WTC11 (cell line): ENCODE measurements at regions not wholly inside any gene's neighbourhood (a gene's known extent, or its start where the extent isn't known, plus 50 kb on each side); places are given as distances from the start of the nearest gene placed in this dataset.

Experiments used
- ATAC-seq: fragments of 200-7000 bp; cut with Tn5 transposase; 2 replicates; pipeline ENCODE4 v1.10.0; 2021; ENCODE audit warnings: mild to moderate bottlenecking, moderate library complexity
- CTCF ChIA-PET: fragments of 300-600 bp; sonication (Branson Sonifier 250); formaldehyde crosslinking; loops from one replicate; lab custom pipeline; 2021; ENCODE audit warnings: antibody characterized with exemption; lab: Charles Lee
- POLR2A ChIA-PET: fragments of 350-600 bp; sonication (Branson Sonifier 250); formaldehyde crosslinking; loops from one replicate; lab custom pipeline; 2021; ENCODE audit warnings: antibody characterized with exemption; lab: Charles Lee
- DNase-seq: peaks from one replicate; pipeline ENCODE4 v3.0.0; 2021; ENCODE audit warnings: low spot score
- H3K27ac Mint-ChIP-seq: 2 replicates; pipeline ENCODE4 v1.8.0; 2021; ENCODE audit warnings: mixed read lengths
- H3K27me3 Mint-ChIP-seq: 2 replicates; pipeline ENCODE4 v1.8.0; 2021; ENCODE audit warnings: low read depth, mild to moderate bottlenecking, moderate library complexity, mixed read lengths
- H3K36me3 Mint-ChIP-seq: 2 replicates; pipeline ENCODE4 v1.8.0; 2021; ENCODE audit warnings: mixed read lengths
- H3K4me1 Mint-ChIP-seq: 2 replicates; pipeline ENCODE4 v1.8.0; 2022; ENCODE audit warnings: mixed read lengths
- H3K4me3 Mint-ChIP-seq: 2 replicates; pipeline ENCODE4 v1.8.0; 2021; ENCODE audit warnings: mild to moderate bottlenecking, moderate library complexity, mixed read lengths
- H3K9me3 Mint-ChIP-seq: 2 replicates; pipeline ENCODE4 v1.8.0; 2021; ENCODE audit warnings: mixed read lengths
- CBFB ChIP-seq: sonication (generic); formaldehyde crosslinking; IDR thresholded peaks from 2 replicates; pipeline ENCODE4 v1.8.1; 2022; ENCODE audit warnings: mild to moderate bottlenecking, low read depth, missing genetic modification reagents
- ELF4 ChIP-seq: sonication (generic); formaldehyde crosslinking; IDR thresholded peaks from 2 replicates; pipeline ENCODE4 v1.8.1; 2022; ENCODE audit warnings: low read depth, mild to moderate bottlenecking, moderate library complexity, missing genetic modification reagents
- FOXK1 ChIP-seq: sonication (generic); formaldehyde crosslinking; IDR thresholded peaks from 2 replicates; pipeline ENCODE4 v1.8.0; 2022; ENCODE audit warnings: mild to moderate bottlenecking, moderate library complexity, missing genetic modification reagents
- GABPB1 ChIP-seq: sonication (generic); formaldehyde crosslinking; IDR thresholded peaks from 2 replicates; pipeline ENCODE4 v1.8.1; 2023; ENCODE audit warnings: mild to moderate bottlenecking, missing genetic modification reagents
- IRF2 ChIP-seq: sonication (generic); formaldehyde crosslinking; IDR thresholded peaks from 2 replicates; pipeline ENCODE4 v1.8.0; 2022; ENCODE audit warnings: low read depth, missing genetic modification reagents, borderline replicate concordance
- NFYB ChIP-seq: sonication (generic); formaldehyde crosslinking; conservative IDR thresholded peaks from 2 replicates; pipeline ENCODE4 v1.8.0; 2022; ENCODE audit warnings: low read depth, missing genetic modification reagents
- PRRX2 ChIP-seq: fragments of 250-450 bp; sonication (Bioruptor Pico); IDR thresholded peaks from 2 replicates; pipeline ENCODE4 v1.8.0; 2021; ENCODE audit warnings: mild to moderate bottlenecking
- RELA ChIP-seq: sonication (generic); formaldehyde crosslinking; IDR thresholded peaks from 2 replicates; pipeline ENCODE4 v1.8.1; 2022; ENCODE audit warnings: missing genetic modification reagents, mild to moderate bottlenecking, borderline replicate concordance
- TEAD4 ChIP-seq: sonication (generic); formaldehyde crosslinking; IDR thresholded peaks from 2 replicates; pipeline ENCODE4 v1.8.0; 2022; ENCODE audit warnings: mild to moderate bottlenecking, missing genetic modification reagents
- ZNF219 ChIP-seq: sonication (generic); formaldehyde crosslinking; IDR thresholded peaks from 2 replicates; pipeline ENCODE4 v1.8.0; 2023; ENCODE audit warnings: missing genetic modification reagents, mild to moderate bottlenecking, borderline replicate concordance
- TF ChIP-seq, protein P1 (sequence below): fragments of 250-450 bp; sonication (Bioruptor Pico); conservative IDR thresholded peaks from 2 replicates; pipeline ENCODE4 v1.9.0; 2021; ENCODE audit warnings: mild to moderate bottlenecking
- TF ChIP-seq, protein P2 (sequence below): sonication (generic); formaldehyde crosslinking; IDR thresholded peaks from 2 replicates; pipeline ENCODE4 v1.8.1; 2022; ENCODE audit warnings: mild to moderate bottlenecking, moderate library complexity, missing genetic modification reagents
- TF ChIP-seq, protein P3 (sequence below): sonication (generic); formaldehyde crosslinking; IDR thresholded peaks from 2 replicates; pipeline ENCODE4 v1.8.0; 2022; ENCODE audit warnings: mild to moderate bottlenecking, missing genetic modification reagents
- TF ChIP-seq, protein P4 (sequence below): sonication (generic); formaldehyde crosslinking; IDR thresholded peaks from 2 replicates; pipeline ENCODE4 v1.8.0; 2022; ENCODE audit warnings: mild to moderate bottlenecking, missing genetic modification reagents
- TF ChIP-seq, protein P5 (sequence below): fragments of 250-450 bp; sonication (Bioruptor Pico); IDR thresholded peaks from 2 replicates; pipeline ENCODE4 v2.1.2; 2022; ENCODE audit warnings: mild to moderate bottlenecking, moderate library complexity
- TF ChIP-seq, protein P6 (sequence below): sonication (generic); formaldehyde crosslinking; conservative IDR thresholded peaks from 2 replicates; pipeline ENCODE4 v1.8.1; 2022; ENCODE audit warnings: mild to moderate bottlenecking, missing genetic modification reagents
- TF ChIP-seq, protein P7 (sequence below): fragments of 250-450 bp; sonication (Bioruptor Pico); IDR thresholded peaks from 2 replicates; pipeline ENCODE4 v1.9.0; 2021; ENCODE audit warnings: moderate library complexity, mild to moderate bottlenecking, inconsistent platforms, borderline replicate concordance
- TF ChIP-seq, protein P8 (sequence below): sonication (generic); formaldehyde crosslinking; IDR thresholded peaks from 2 replicates; pipeline ENCODE4 v1.8.1; 2022; ENCODE audit warnings: mild to moderate bottlenecking, missing genetic modification reagents, moderate library complexity, borderline replicate concordance
- TF ChIP-seq, protein P9 (sequence below): fragments of 250-450 bp; sonication (Bioruptor Pico); IDR thresholded peaks from 2 replicates; pipeline ENCODE4 v1.9.0; 2021; ENCODE audit warnings: mild to moderate bottlenecking

DNA sequence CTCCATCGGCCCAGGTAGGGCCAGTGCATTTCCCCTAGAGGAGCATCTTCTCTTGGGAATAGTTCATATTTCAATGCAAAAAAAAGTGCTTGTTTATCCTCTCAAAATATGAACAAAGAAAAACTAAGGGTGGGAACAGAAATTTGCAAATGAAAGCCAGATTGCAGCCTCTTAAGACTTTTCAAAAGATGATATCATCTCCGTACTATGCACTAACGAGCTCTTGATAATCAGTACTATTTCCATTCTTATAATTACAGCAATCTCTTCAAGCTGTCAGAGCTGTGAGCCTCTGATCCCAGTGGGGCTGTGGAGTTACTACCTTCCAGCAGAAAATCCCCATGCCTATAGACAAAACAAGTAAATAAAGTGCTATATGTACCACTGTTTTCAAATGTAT, 77.1 kb downstream of the SOD2 start:
- Mint-ChIP-seq H3K4me3 (no peak overlapping the region), H3K27ac (no peak overlapping the region), H3K36me3 (peaks cover 25% of the 10 kb centered on the region), H3K4me1 (no peaks in the 10 kb centered on the region), H3K9me3 (peaks cover 46% of the 10 kb centered on the region), H3K27me3 (no peaks in the 10 kb centered on the region; the same call in 1 of the 2 replicates)
- ChIA-PET POLR2A (no interaction called here), CTCF (interaction anchor here (2.5 kb wide), 1 partner anchor 17 kb away, joined by 9 read pairs; no protein-coding TSS in a partner anchor)
- ATAC-seq, result no peak
- DNase-seq, result no peak
- TF ChIP-seq CBFB (CRISPR knock-in tag), result no peak
- TF ChIP-seq NFYB, result no peak
- TF ChIP-seq, protein P1, sequence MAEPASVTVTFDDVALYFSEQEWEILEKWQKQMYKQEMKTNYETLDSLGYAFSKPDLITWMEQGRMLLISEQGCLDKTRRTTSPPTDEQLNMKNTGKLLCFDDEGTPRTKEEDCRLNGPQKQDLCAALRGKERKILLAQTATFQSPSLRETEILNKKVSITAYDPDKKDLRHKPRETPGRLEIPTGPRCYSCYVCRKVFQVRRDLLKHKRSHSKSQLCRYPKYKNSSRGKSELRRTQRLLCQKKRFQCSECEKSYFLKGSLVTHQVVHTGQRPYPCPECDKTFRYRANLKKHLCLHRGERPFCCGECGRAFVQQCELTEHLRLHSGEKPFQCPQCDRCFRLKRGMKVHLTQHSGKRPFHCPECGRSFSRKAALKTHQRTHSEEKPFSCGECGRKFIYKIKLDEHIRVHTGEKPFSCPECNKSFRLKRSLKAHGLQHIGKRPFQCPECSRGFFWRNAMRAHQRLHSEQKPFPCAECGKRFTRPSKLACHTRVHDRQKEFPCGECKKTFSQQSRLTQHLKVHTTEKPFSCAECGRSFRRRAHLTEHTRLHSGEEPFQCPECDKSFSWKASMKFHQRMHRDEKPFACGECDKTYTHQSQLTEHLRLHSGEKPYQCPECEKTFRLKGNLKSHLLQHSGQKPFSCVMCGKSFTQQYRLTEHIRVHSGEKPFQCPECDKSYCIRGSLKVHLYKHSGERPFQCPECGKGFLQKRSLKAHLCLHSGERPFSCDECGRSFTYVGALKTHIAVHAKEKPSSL, result no peak
- TF ChIP-seq, protein P2, sequence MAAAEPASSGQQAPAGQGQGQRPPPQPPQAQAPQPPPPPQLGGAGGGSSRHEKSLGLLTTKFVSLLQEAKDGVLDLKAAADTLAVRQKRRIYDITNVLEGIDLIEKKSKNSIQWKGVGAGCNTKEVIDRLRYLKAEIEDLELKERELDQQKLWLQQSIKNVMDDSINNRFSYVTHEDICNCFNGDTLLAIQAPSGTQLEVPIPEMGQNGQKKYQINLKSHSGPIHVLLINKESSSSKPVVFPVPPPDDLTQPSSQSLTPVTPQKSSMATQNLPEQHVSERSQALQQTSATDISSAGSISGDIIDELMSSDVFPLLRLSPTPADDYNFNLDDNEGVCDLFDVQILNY, result no peak
- TF ChIP-seq, protein P3, sequence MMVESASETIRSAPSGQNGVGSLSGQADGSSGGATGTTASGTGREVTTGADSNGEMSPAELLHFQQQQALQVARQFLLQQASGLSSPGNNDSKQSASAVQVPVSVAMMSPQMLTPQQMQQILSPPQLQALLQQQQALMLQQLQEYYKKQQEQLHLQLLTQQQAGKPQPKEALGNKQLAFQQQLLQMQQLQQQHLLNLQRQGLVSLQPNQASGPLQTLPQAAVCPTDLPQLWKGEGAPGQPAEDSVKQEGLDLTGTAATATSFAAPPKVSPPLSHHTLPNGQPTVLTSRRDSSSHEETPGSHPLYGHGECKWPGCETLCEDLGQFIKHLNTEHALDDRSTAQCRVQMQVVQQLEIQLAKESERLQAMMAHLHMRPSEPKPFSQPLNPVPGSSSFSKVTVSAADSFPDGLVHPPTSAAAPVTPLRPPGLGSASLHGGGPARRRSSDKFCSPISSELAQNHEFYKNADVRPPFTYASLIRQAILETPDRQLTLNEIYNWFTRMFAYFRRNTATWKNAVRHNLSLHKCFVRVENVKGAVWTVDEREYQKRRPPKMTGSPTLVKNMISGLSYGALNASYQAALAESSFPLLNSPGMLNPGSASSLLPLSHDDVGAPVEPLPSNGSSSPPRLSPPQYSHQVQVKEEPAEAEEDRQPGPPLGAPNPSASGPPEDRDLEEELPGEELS (CRISPR knock-in tag), result no peak
- TF ChIP-seq, protein P4, sequence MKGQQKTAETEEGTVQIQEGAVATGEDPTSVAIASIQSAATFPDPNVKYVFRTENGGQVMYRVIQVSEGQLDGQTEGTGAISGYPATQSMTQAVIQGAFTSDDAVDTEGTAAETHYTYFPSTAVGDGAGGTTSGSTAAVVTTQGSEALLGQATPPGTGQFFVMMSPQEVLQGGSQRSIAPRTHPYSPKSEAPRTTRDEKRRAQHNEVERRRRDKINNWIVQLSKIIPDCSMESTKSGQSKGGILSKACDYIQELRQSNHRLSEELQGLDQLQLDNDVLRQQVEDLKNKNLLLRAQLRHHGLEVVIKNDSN (CRISPR knock-in tag), result no peak
- TF ChIP-seq, protein P5, sequence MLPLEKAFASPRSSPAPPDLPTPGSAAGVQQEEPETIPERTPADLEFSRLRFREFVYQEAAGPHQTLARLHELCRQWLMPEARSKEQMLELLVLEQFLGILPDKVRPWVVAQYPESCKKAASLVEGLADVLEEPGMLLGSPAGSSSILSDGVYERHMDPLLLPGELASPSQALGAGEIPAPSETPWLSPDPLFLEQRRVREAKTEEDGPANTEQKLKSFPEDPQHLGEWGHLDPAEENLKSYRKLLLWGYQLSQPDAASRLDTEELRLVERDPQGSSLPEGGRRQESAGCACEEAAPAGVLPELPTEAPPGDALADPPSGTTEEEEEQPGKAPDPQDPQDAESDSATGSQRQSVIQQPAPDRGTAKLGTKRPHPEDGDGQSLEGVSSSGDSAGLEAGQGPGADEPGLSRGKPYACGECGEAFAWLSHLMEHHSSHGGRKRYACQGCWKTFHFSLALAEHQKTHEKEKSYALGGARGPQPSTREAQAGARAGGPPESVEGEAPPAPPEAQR (CRISPR knock-in tag), result no peak
- no peak for TF ChIP-seq ZNF219 (CRISPR knock-in tag)
- no peak for TF ChIP-seq RELA (CRISPR knock-in tag)
- TF ChIP-seq, protein P6, sequence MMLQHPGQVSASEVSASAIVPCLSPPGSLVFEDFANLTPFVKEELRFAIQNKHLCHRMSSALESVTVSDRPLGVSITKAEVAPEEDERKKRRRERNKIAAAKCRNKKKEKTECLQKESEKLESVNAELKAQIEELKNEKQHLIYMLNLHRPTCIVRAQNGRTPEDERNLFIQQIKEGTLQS, result no peak
- TF ChIP-seq, protein P7, sequence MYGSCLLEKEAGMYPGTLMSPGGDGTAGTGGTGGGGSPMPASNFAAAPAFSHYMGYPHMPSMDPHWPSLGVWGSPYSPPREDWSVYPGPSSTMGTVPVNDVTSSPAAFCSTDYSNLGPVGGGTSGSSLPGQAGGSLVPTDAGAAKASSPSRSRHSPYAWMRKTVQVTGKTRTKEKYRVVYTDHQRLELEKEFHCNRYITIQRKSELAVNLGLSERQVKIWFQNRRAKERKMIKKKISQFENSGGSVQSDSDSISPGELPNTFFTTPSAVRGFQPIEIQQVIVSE, result no peak
- TF ChIP-seq ELF4 (CRISPR knock-in tag), result no peak
- no peak for TF ChIP-seq TEAD4 (CRISPR knock-in tag)
- TF ChIP-seq IRF2 (CRISPR knock-in tag), result no peak
- TF ChIP-seq, protein P8, sequence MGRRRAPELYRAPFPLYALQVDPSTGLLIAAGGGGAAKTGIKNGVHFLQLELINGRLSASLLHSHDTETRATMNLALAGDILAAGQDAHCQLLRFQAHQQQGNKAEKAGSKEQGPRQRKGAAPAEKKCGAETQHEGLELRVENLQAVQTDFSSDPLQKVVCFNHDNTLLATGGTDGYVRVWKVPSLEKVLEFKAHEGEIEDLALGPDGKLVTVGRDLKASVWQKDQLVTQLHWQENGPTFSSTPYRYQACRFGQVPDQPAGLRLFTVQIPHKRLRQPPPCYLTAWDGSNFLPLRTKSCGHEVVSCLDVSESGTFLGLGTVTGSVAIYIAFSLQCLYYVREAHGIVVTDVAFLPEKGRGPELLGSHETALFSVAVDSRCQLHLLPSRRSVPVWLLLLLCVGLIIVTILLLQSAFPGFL (CRISPR knock-in tag), result no peak
- TF ChIP-seq GABPB1 (CRISPR knock-in tag), result no peak
- TF ChIP-seq PRRX2 (CRISPR knock-in tag), result no peak
- TF ChIP-seq, protein P9, sequence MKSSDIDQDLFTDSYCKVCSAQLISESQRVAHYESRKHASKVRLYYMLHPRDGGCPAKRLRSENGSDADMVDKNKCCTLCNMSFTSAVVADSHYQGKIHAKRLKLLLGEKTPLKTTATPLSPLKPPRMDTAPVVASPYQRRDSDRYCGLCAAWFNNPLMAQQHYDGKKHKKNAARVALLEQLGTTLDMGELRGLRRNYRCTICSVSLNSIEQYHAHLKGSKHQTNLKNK (CRISPR knock-in tag), result no peak
- TF ChIP-seq FOXK1, result no peak
